Colonic mucosa (tissue), 4 donors: ENCODE measurements at regions not wholly inside any gene's neighbourhood (a gene's known extent, or its start where the extent isn't known, plus 50 kb on each side); places are given as distances from the start of the nearest gene placed in this dataset.

Source experiments
- DNase-seq: peaks from one replicate; pipeline ENCODE4 v3.0.0-alpha.2; 2020
- H3K27ac ChIP-seq: fragments of 200-600 bp; one replicate; pipeline ENCODE4 v1.8.0; 2021
- H3K27me3 ChIP-seq: fragments of 200-600 bp; one replicate; pipeline ENCODE4 v1.8.0; 2021
- H3K36me3 ChIP-seq: fragments of 200-600 bp; one replicate; pipeline ENCODE4 v1.8.0; 2021
- H3K4me1 ChIP-seq: fragments of 200-600 bp; one replicate; pipeline ENCODE4 v1.8.0; 2021; ENCODE audit warnings: mild to moderate bottlenecking
- H3K4me3 ChIP-seq: fragments of 200-600 bp; one replicate; pipeline ENCODE4 v1.8.0; 2021
- H3K9ac ChIP-seq, 2 donors: one replicate each; pipeline ENCODE4 v1.7.0; 2013; ENCODE audit warnings: control low read depth in 2 of 2, low read depth in 2 of 2, low read length in 2 of 2
- H3K9me3 ChIP-seq: fragments of 200-600 bp; one replicate; pipeline ENCODE4 v1.8.0; 2021
- CTCF ChIP-seq: fragments of 200-600 bp; IDR thresholded peaks from one replicate; pipeline ENCODE4 v1.8.0; 2022; ENCODE audit warnings: antibody characterized with exemption, mild to moderate bottlenecking
- intact Hi-C: fragments of 100-400 bp; cut with DNase I; formaldehyde crosslinking; loops from one replicate; pipeline ENCODE4 v1.14.1; 2022
- donor health status: healthy.
- donor health status: DM: no; HTN: no; CAD: no.
- donor health status: DM: no; HTN: no; CAD: no.

- Histone ChIP-seq H3K4me3 (no peak overlapping the region), H3K4me1 (no peaks in the 10 kb centered on the region), H3K36me3 (no peaks in the 10 kb centered on the region), H3K9ac (no peak overlapping the region), H3K27ac (no peak overlapping the region), H3K9me3 (no peaks in the 10 kb centered on the region), H3K27me3 (no peaks in the 10 kb centered on the region)
- no peak for TF ChIP-seq CTCF
- intact Hi-C loops: no loop called here
- DNase-seq: no peak
Observed at GRCh38 chr5:155959082-155959481, 367.9 kb upstream of the SGCD start.

- Histone ChIP-seq H3K27me3 (no peaks in the 10 kb centered on the region), H3K9me3 (no peaks in the 10 kb centered on the region), H3K27ac (no peak overlapping the region), H3K36me3 (no peaks in the 10 kb centered on the region), H3K9ac (no peak overlapping the region), H3K4me1 (no peaks in the 10 kb centered on the region), H3K4me3 (no peak overlapping the region)
- DNase-seq: no peak
- TF ChIP-seq CTCF: no peak
- intact Hi-C loops: no loop called here
Observed at GRCh38 chr5:155960177-155960576, 366.8 kb upstream of the SGCD start.

GRCh38 chr5:155969537-155969936, 357.4 kb upstream of the SGCD start:
- no peak for TF ChIP-seq CTCF
- no peak for DNase-seq
- Histone ChIP-seq H3K4me3 (no peak overlapping the region), H3K9me3 (no peaks in the 10 kb centered on the region), H3K27me3 (no peaks in the 10 kb centered on the region), H3K9ac (no peak overlapping the region), H3K36me3 (no peaks in the 10 kb centered on the region), H3K27ac (no peak overlapping the region), H3K4me1 (no peaks in the 10 kb centered on the region)
- intact Hi-C loops: no loop called here

- Histone ChIP-seq H3K27ac (no peak overlapping the region), H3K4me3 (no peak overlapping the region), H3K4me1 (no peaks in the 10 kb centered on the region), H3K36me3 (no peaks in the 10 kb centered on the region), H3K9me3 (no peaks in the 10 kb centered on the region), H3K9ac (no peak overlapping the region), H3K27me3 (no peaks in the 10 kb centered on the region)
- no peak for DNase-seq
- TF ChIP-seq CTCF: no peak
- intact Hi-C loops: no loop called here
Observed at GRCh38 chr5:155974369-155974768, 352.6 kb upstream of the SGCD start.

- DNase-seq: no peak
- no peaks in the 10 kb centered on the region for H3K4me1 ChIP-seq
- no peak overlapping the region for H3K27ac ChIP-seq
- no peak overlapping the region for H3K9ac ChIP-seq
- TF ChIP-seq CTCF: no peak
- intact Hi-C loops: no loop called here
- H3K27me3 ChIP-seq: no peaks in the 10 kb centered on the region
- H3K9me3 ChIP-seq: no peaks in the 10 kb centered on the region
- no peaks in the 10 kb centered on the region for H3K36me3 ChIP-seq
- H3K4me3 ChIP-seq: no peak overlapping the region
Observed at GRCh38 chr5:155978850-155979249, 348.1 kb upstream of the SGCD start.

GRCh38 chr5:155982354-155982753, 344.6 kb upstream of the SGCD start:
- TF ChIP-seq CTCF: no peak
- H3K4me3 ChIP-seq: no peak overlapping the region
- H3K27me3 ChIP-seq: no peaks in the 10 kb centered on the region

More at GRCh38 chr5:155982354-155982753, 344.6 kb upstream of the SGCD start:
- intact Hi-C loops: no loop called here
- Histone ChIP-seq H3K4me1 (no peaks in the 10 kb centered on the region), H3K27ac (no peak overlapping the region), H3K9me3 (no peaks in the 10 kb centered on the region), H3K9ac (no peak overlapping the region), H3K36me3 (no peaks in the 10 kb centered on the region)
- no peak for DNase-seq
